GM23338 (cell line): ENCODE measurements at regions not wholly inside any gene's neighbourhood (a gene's known extent, or its start where the extent isn't known, plus 50 kb on each side); places are given as distances from the start of the nearest gene placed in this dataset.

Experiments used
- EZH2phosphoT487 ChIP-seq: fragments of 200-600 bp; sonication (generic); IDR thresholded peaks from one replicate; pipeline ENCODE4 v1.8.1; 2018; ENCODE audit warnings: antibody characterized with exemption; ENCODE audit not compliant: unreplicated experiment
- JUNB ChIP-seq: IDR thresholded peaks from one replicate; pipeline ENCODE4 v1.6.1; 2016; ENCODE audit warnings: antibody characterized with exemption; ENCODE audit not compliant: unreplicated experiment
- NANOG ChIP-seq: IDR thresholded peaks from 2 replicates; pipeline ENCODE4 v1.6.1; 2016; ENCODE audit warnings: antibody characterized with exemption, borderline replicate concordance
- POLR2AphosphoS5 ChIP-seq: IDR thresholded peaks from 2 replicates; pipeline ENCODE4 v1.6.1; 2016; ENCODE audit warnings: antibody characterized with exemption, low read depth
- REST ChIP-seq: IDR thresholded peaks from one replicate; pipeline ENCODE4 v1.6.1; 2018; ENCODE audit warnings: antibody characterized with exemption; ENCODE audit not compliant: unreplicated experiment
- ZNF114 ChIP-seq: fragments of 250-450 bp; sonication (Bioruptor Pico); IDR thresholded peaks from 2 replicates; pipeline ENCODE4 v1.5.0; 2020; ENCODE audit warnings: mild to moderate bottlenecking, moderate library complexity
- ZNF331 ChIP-seq: fragments of 250-450 bp; sonication (Bioruptor Pico); IDR thresholded peaks from 2 replicates; pipeline ENCODE4 v1.5.0; 2020; ENCODE audit warnings: low read depth, mild to moderate bottlenecking, moderate library complexity
- ZNF462 ChIP-seq: fragments of 250-450 bp; sonication (Bioruptor Pico); IDR thresholded peaks from 2 replicates; pipeline ENCODE4 v1.5.0; 2020; ENCODE audit warnings: mild to moderate bottlenecking, moderate library complexity
- TF ChIP-seq, protein P1 (sequence below): IDR thresholded peaks from 2 replicates; pipeline ENCODE4 v1.6.1; 2016; ENCODE audit warnings: antibody characterized with exemption

DNA sequence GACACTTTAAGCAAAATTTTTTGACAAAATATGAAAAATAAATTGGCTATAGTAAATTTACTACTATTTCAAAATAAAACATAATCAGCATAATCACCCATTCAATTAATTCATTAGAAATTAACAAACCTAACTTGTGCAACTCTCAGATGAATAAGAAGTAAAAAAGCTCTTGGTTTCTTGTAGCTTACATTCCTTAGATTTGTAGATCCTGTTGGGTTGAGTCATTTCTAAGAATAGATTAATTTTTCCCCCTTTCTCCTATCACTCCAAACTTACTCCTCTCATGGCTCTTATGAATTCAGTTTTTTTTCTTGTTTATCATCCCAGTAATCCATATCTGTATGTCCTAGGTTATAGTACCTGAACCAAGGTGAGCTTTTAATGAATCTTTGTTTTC lies 230.9 kb upstream of the LRIG3 start (continued):
- TF ChIP-seq ZNF462 (CRISPR knock-in tag) = no peak
- no peak for TF ChIP-seq NANOG
- TF ChIP-seq, protein P1, sequence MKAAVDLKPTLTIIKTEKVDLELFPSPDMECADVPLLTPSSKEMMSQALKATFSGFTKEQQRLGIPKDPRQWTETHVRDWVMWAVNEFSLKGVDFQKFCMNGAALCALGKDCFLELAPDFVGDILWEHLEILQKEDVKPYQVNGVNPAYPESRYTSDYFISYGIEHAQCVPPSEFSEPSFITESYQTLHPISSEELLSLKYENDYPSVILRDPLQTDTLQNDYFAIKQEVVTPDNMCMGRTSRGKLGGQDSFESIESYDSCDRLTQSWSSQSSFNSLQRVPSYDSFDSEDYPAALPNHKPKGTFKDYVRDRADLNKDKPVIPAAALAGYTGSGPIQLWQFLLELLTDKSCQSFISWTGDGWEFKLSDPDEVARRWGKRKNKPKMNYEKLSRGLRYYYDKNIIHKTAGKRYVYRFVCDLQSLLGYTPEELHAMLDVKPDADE = no peak
- TF ChIP-seq ZNF114 (CRISPR knock-in tag) = no peak
- TF ChIP-seq EZH2phosphoT487 = no peak
- no peak for TF ChIP-seq POLR2AphosphoS5
- TF ChIP-seq JUNB = no peak
- TF ChIP-seq REST = no peak
- no peak for TF ChIP-seq ZNF331
